HEK293 (cell line): ENCODE measurements at regions not wholly inside any gene's neighbourhood (a gene's known extent, or its start where the extent isn't known, plus 50 kb on each side); places are given as distances from the start of the nearest gene placed in this dataset.

Experiments
- CTCF ChIA-PET: fragments of 350-600 bp; formaldehyde crosslinking; extraction: SDS; loops from one replicate; lab custom pipeline; 2021; ENCODE audit warnings: antibody characterized with exemption; lab: Yijun Ruan, JAX
- POLR2A ChIA-PET: fragments of 300-600 bp; formaldehyde crosslinking; extraction: SDS; loops from one replicate; lab custom pipeline; 2020; ENCODE audit warnings: antibody characterized with exemption, inconsistent platforms; lab: Yijun Ruan, JAX
- H3K27ac ChIP-seq: fragments of 200-500 bp; sonication (Bioruptor generic); 2 replicates; pipeline ENCODE4 v1.5.1; 2014; ENCODE audit warnings: low read depth, low read length, control low read depth, inconsistent platforms; ENCODE audit errors: extremely low read depth
- H3K36me3 ChIP-seq, 2 experiments: fragments of 200-500 bp in 1 of 2; sonication (Bioruptor generic) in 1 of 2; 1 replicate in 1 of 2; 2 replicates in 1 of 2; pipeline ENCODE4 v1.5.1; 2014 to 2017; ENCODE audit warnings: inconsistent platforms in 2 of 2, low read length in 2 of 2; ENCODE audit not compliant: control insufficient read depth in 2 of 2, insufficient read depth in 1 of 2
- H3K4me1 ChIP-seq: fragments of 200-500 bp; sonication (Bioruptor generic); 2 replicates; pipeline ENCODE4 v1.5.1; 2014; ENCODE audit warnings: mild to moderate bottlenecking, low read length, inconsistent platforms; ENCODE audit not compliant: control insufficient read depth, insufficient read depth
- H3K4me3 ChIP-seq: 2 replicates; pipeline ENCODE4 v1.5.1; 2011; ENCODE audit warnings: low read depth, mild to moderate bottlenecking, control low read depth, low read length, moderate library complexity
- H3K9me3 ChIP-seq: fragments of 200-500 bp; sonication (Bioruptor generic); 2 replicates; pipeline ENCODE4 v1.5.1; 2014; ENCODE audit warnings: low read depth, low read length, inconsistent platforms; ENCODE audit not compliant: control insufficient read depth, insufficient read depth
- KLF10 ChIP-seq: fragments of 450-650 bp; IDR thresholded peaks from 2 replicates; pipeline ENCODE4 v1.5.1; 2018; ENCODE audit warnings: missing biosample characterization, mild to moderate bottlenecking, missing genetic modification characterization
- OSR2 ChIP-seq: fragments of 450-650 bp; formaldehyde crosslinking; IDR thresholded peaks from 2 replicates; pipeline ENCODE4 v1.5.1; 2016; ENCODE audit warnings: missing biosample characterization, missing genetic modification characterization
- ZBTB11 ChIP-seq: fragments of 450-650 bp; formaldehyde crosslinking; conservative IDR thresholded peaks from 2 replicates; pipeline ENCODE4 v1.5.1; 2016; ENCODE audit warnings: low read depth, missing biosample characterization, missing genetic modification characterization
- ZBTB21 ChIP-seq: fragments of 450-650 bp; formaldehyde crosslinking; IDR thresholded peaks from 2 replicates; pipeline ENCODE4 v1.5.1; 2017; ENCODE audit warnings: missing biosample characterization, missing genetic modification characterization
- ZFP69B ChIP-seq: fragments of 450-650 bp; formaldehyde crosslinking; IDR thresholded peaks from 2 replicates; pipeline ENCODE4 v1.5.1; 2016; ENCODE audit warnings: missing biosample characterization, missing genetic modification characterization
- ZNF146 ChIP-seq: fragments of 450-650 bp; formaldehyde crosslinking; IDR thresholded peaks from 2 replicates; pipeline ENCODE4 v1.5.1; 2016; ENCODE audit warnings: missing biosample characterization, missing genetic modification characterization
- ZNF18 ChIP-seq: fragments of 450-650 bp; formaldehyde crosslinking; IDR thresholded peaks from 2 replicates; pipeline ENCODE4 v1.5.1; 2016; ENCODE audit warnings: missing biosample characterization, missing genetic modification characterization
- ZNF184 ChIP-seq: fragments of 450-650 bp; IDR thresholded peaks from 2 replicates; pipeline ENCODE4 v1.5.1; 2018; ENCODE audit warnings: missing biosample characterization, mild to moderate bottlenecking, missing genetic modification characterization
- ZNF2 ChIP-seq: fragments of 450-650 bp; formaldehyde crosslinking; IDR thresholded peaks from 2 replicates; pipeline ENCODE4 v1.5.1; 2016; ENCODE audit warnings: missing biosample characterization, missing genetic modification characterization
- ZNF239 ChIP-seq: fragments of 450-650 bp; formaldehyde crosslinking; IDR thresholded peaks from 2 replicates; pipeline ENCODE4 v1.5.1; 2016; ENCODE audit warnings: missing biosample characterization, missing genetic modification characterization
- ZNF433 ChIP-seq: fragments of 450-650 bp; formaldehyde crosslinking; IDR thresholded peaks from 2 replicates; pipeline ENCODE4 v1.5.1; 2016; ENCODE audit warnings: missing biosample characterization, missing genetic modification characterization, low read depth
- ZNF48 ChIP-seq: fragments of 450-650 bp; formaldehyde crosslinking; IDR thresholded peaks from 2 replicates; pipeline ENCODE4 v1.5.1; 2016; ENCODE audit warnings: missing biosample characterization, missing genetic modification characterization
- ZNF510 ChIP-seq: fragments of 450-650 bp; formaldehyde crosslinking; IDR thresholded peaks from 2 replicates; pipeline ENCODE4 v1.5.1; 2018; ENCODE audit warnings: mild to moderate bottlenecking, missing genetic modification characterization, missing biosample characterization; ENCODE audit not compliant: insufficient replicate concordance
- ZNF555 ChIP-seq: fragments of 450-650 bp; formaldehyde crosslinking; conservative IDR thresholded peaks from 2 replicates; pipeline ENCODE4 v1.5.1; 2017; ENCODE audit warnings: missing biosample characterization, mild to moderate bottlenecking, missing genetic modification characterization, inconsistent platforms
- ZNF670 ChIP-seq: fragments of 450-650 bp; formaldehyde crosslinking; IDR thresholded peaks from 2 replicates; pipeline ENCODE4 v1.5.1; 2016; ENCODE audit warnings: missing biosample characterization, missing genetic modification characterization, low read depth
- ZNF837 ChIP-seq: fragments of 450-650 bp; formaldehyde crosslinking; IDR thresholded peaks from 2 replicates; pipeline ENCODE4 v1.5.1; 2016; ENCODE audit warnings: missing biosample characterization, missing genetic modification characterization
- TF ChIP-seq, protein P1 (sequence below): fragments of 450-650 bp; formaldehyde crosslinking; IDR thresholded peaks from 2 replicates; pipeline ENCODE4 v1.5.1; 2017; ENCODE audit warnings: missing biosample characterization, missing genetic modification characterization
- TF ChIP-seq, protein P2 (sequence below): fragments of 450-650 bp; formaldehyde crosslinking; IDR thresholded peaks from 2 replicates; pipeline ENCODE4 v1.5.1; 2017; ENCODE audit warnings: missing biosample characterization, missing genetic modification characterization

- Histone ChIP-seq H3K4me1 (no peaks in the 10 kb centered on the region), H3K9me3 (no peaks in the 10 kb centered on the region; the same call in 1 of the 2 replicates), H3K36me3 (no peaks in the 10 kb centered on the region), H3K4me3 (no peak overlapping the region), H3K27ac (no peak overlapping the region)
- TF ChIP-seq KLF10 (tag by site-specific recombination) (no peak), ZFP69B (tag by site-specific recombination) (no peak), ZBTB11 (no peak), ZNF184 (tag by site-specific recombination) (no peak), OSR2 (tag by site-specific recombination) (no peak), ZNF239 (tag by site-specific recombination) (no peak), ZNF837 (tag by site-specific recombination) (no peak), ZNF670 (no peak), ZNF2 (tag by site-specific recombination) (no peak), ZNF555 (tag by site-specific recombination) (no peak), ZNF433 (tag by site-specific recombination) (no peak), ZNF510 (tag by site-specific recombination) (no peak), ZNF48 (tag by site-specific recombination) (no peak), ZNF18 (tag by site-specific recombination) (no peak), ZNF146 (tag by site-specific recombination) (no peak), ZBTB21 (tag by site-specific recombination) (no peak)
- TF ChIP-seq, protein P1, sequence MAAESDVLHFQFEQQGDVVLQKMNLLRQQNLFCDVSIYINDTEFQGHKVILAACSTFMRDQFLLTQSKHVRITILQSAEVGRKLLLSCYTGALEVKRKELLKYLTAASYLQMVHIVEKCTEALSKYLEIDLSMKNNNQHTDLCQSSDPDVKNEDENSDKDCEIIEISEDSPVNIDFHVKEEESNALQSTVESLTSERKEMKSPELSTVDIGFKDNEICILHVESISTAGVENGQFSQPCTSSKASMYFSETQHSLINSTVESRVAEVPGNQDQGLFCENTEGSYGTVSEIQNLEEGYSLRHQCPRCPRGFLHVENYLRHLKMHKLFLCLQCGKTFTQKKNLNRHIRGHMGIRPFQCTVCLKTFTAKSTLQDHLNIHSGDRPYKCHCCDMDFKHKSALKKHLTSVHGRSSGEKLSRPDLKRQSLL (tag by site-specific recombination): no peak
- TF ChIP-seq, protein P2, sequence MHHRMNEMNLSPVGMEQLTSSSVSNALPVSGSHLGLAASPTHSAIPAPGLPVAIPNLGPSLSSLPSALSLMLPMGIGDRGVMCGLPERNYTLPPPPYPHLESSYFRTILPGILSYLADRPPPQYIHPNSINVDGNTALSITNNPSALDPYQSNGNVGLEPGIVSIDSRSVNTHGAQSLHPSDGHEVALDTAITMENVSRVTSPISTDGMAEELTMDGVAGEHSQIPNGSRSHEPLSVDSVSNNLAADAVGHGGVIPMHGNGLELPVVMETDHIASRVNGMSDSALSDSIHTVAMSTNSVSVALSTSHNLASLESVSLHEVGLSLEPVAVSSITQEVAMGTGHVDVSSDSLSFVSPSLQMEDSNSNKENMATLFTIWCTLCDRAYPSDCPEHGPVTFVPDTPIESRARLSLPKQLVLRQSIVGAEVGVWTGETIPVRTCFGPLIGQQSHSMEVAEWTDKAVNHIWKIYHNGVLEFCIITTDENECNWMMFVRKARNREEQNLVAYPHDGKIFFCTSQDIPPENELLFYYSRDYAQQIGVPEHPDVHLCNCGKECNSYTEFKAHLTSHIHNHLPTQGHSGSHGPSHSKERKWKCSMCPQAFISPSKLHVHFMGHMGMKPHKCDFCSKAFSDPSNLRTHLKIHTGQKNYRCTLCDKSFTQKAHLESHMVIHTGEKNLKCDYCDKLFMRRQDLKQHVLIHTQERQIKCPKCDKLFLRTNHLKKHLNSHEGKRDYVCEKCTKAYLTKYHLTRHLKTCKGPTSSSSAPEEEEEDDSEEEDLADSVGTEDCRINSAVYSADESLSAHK (tag by site-specific recombination): no peak
- POLR2A ChIA-PET: no interaction called here
- CTCF ChIA-PET: interaction anchor here (0.5 kb wide), 1 partner anchor 65 kb away, joined by 3 read pairs; no protein-coding TSS in a partner anchor
Measured at GRCh38 chr19:56994251-56995017, 125.4 kb upstream of the USP29 start.
